Astrocyte of the cerebellum (primary cell): ENCODE measurements at regions not wholly inside any gene's neighbourhood (a gene's known extent, or its start where the extent isn't known, plus 50 kb on each side); places are given as distances from the start of the nearest gene placed in this dataset.

ENCODE experiments used
- DNase-seq: peaks from one replicate; pipeline ENCODE4 v3.0.0-alpha.2; 2011; ENCODE audit warnings: low read depth
- H3K4me3 ChIP-seq: 2 replicates; pipeline ENCODE4 v1.5.1; 2011; ENCODE audit warnings: mild to moderate bottlenecking, low read depth, low read length, moderate library complexity
- CTCF ChIP-seq: IDR thresholded peaks from 2 replicates; pipeline ENCODE4 v1.5.1; 2012; ENCODE audit warnings: low read length, low read depth, moderate library complexity, mild to moderate bottlenecking; ENCODE audit errors: missing control alignments
- in situ Hi-C: cut with HindIII; loops from 2 replicates; pipeline ENCODE4 v1.10.0; 2017; ENCODE audit warnings: low sequenced_read_pairs

- in situ Hi-C loops, result no loop called here
- DNase-seq, result no peak
- no peak for TF ChIP-seq CTCF
- no peak overlapping the region for H3K4me3 ChIP-seq
These were observed 153.9 kb downstream of the SOX4 start for GRCh38 chr6:21747441-21747840.

GRCh38 chr6:21748343-21749056 is 154.9 kb downstream of the SOX4 start:
- no peak for TF ChIP-seq CTCF
- in situ Hi-C loops, result no loop called here
- no peak overlapping the region for H3K4me3 ChIP-seq
- no peak for DNase-seq

GRCh38 chr6:21749754-21750153 is 156.2 kb downstream of the SOX4 start:
- in situ Hi-C loops, result no loop called here
- TF ChIP-seq CTCF, result no peak
- DNase-seq, result no peak
- no peak overlapping the region for H3K4me3 ChIP-seq

GRCh38 chr6:21750575-21750974 is 157.0 kb downstream of the SOX4 start:
- in situ Hi-C loops, result no loop called here
- no peak overlapping the region for H3K4me3 ChIP-seq
- DNase-seq, result no peak
- TF ChIP-seq CTCF, result no peak

- H3K4me3 ChIP-seq, result no peak overlapping the region
- no peak for DNase-seq
- in situ Hi-C loops, result no loop called here
- no peak for TF ChIP-seq CTCF
These were observed 158.1 kb downstream of the SOX4 start for GRCh38 chr6:21751608-21752007.

GRCh38 chr6:21752054-21752811 is 158.7 kb downstream of the SOX4 start:
- H3K4me3 ChIP-seq, result no peak overlapping the region
- in situ Hi-C loops, result no loop called here
- TF ChIP-seq CTCF, result no peak
- no peak for DNase-seq
